B cell (primary cell): ENCODE measurements at regions not wholly inside any gene's neighbourhood (a gene's known extent, or its start where the extent isn't known, plus 50 kb on each side); places are given as distances from the start of the nearest gene placed in this dataset.

Experiments used
- ATAC-seq: fragments of 200-7000 bp; cut with Tn5 transposase; one replicate; pipeline ENCODE4 v1.10.0; 2021; ENCODE audit warnings: low read depth, mild to moderate bottlenecking, moderate number of reproducible peaks, moderate library complexity
- CTCF ChIA-PET: fragments of 350-600 bp; sonication (Branson Sonifier 250); formaldehyde crosslinking; loops from one replicate; lab custom pipeline; 2021; ENCODE audit warnings: antibody characterized with exemption, inconsistent platforms; lab: Charles Lee
- POLR2A ChIA-PET: fragments of 350-600 bp; sonication (Branson Sonifier 250); formaldehyde crosslinking; loops from one replicate; lab custom pipeline; 2021; ENCODE audit warnings: antibody characterized with exemption; lab: Charles Lee
- DNase-seq: peaks from one replicate; pipeline ENCODE4 v3.0.0; 2013
- H2AFZ ChIP-seq: 2 replicates; pipeline ENCODE4 v1.6.1; 2012; ENCODE audit warnings: mild to moderate bottlenecking, low read depth, low read length; ENCODE audit not compliant: insufficient read depth, poor library complexity, severe bottlenecking
- H3K27ac ChIP-seq, 2 donors: 1 replicate in 1 of 2; 2 replicates in 1 of 2; pipeline ENCODE4 v1.5.1; 2012 to 2013; ENCODE audit warnings: low read length in 2 of 2, mild to moderate bottlenecking in 2 of 2, moderate library complexity in 1 of 2
- H3K27me3 ChIP-seq, 4 experiments: fragments of 200-600 bp in 1 of 4; sonication (generic) in 1 of 4; replicated peaks in 1 of 4; 1 replicate in 2 of 4; 2 replicates in 2 of 4; pipeline versions ENCODE4 v1.6.1 to v1.7.0; 2013 to 2016; ENCODE audit warnings: low read length in 3 of 4, mild to moderate bottlenecking in 2 of 4, mixed read lengths in 1 of 4, moderate library complexity in 1 of 4; ENCODE audit not compliant: insufficient read depth in 4 of 4, control insufficient read depth in 3 of 4; ENCODE audit errors: control extremely low read depth in 1 of 4
- H3K36me3 ChIP-seq, 2 experiments: replicated peaks in 1 of 2; 1 replicate in 1 of 2; 2 replicates in 1 of 2; pipeline versions ENCODE4 v1.6.1 to v1.7.1; 2013; ENCODE audit warnings: low read length in 1 of 2; ENCODE audit not compliant: insufficient read depth in 2 of 2, control insufficient read depth in 1 of 2; ENCODE audit errors: control extremely low read depth in 1 of 2, extremely low read depth in 1 of 2
- H3K4me1 ChIP-seq, 2 donors: fragments of 200-600 bp in 1 of 2; sonication (generic) in 1 of 2; 1 replicate in 1 of 2; 2 replicates in 1 of 2; pipeline versions ENCODE4 v1.5.1 to v1.6.1; 2013 to 2017; ENCODE audit warnings: low read length in 2 of 2; ENCODE audit not compliant: control insufficient read depth in 2 of 2, insufficient read depth in 2 of 2
- H3K4me2 ChIP-seq: replicated peaks from 2 replicates; pipeline ENCODE3; 2012; ENCODE audit warnings: mild to moderate bottlenecking, low read depth, low read length; ENCODE audit not compliant: poor library complexity, severe bottlenecking
- H3K4me3 ChIP-seq, 5 experiments: fragments of 200-600 bp in 1 of 5; sonication (generic) in 1 of 5; 1 replicate in 3 of 5; 2 replicates in 2 of 5; pipeline versions ENCODE4 v1.5.1 to v1.7.0; 2011 to 2016; ENCODE audit warnings: low read length in 4 of 5, mild to moderate bottlenecking in 4 of 5, low read depth in 2 of 5, control low read depth in 1 of 5, moderate library complexity in 1 of 5; ENCODE audit not compliant: insufficient read depth in 1 of 5; ENCODE audit errors: control extremely low read depth in 1 of 5, extremely low read depth in 1 of 5
- H3K79me2 ChIP-seq: fragments of 200-600 bp; sonication (generic); one replicate; pipeline ENCODE4 v1.6.0; 2016; ENCODE audit warnings: low read length; ENCODE audit not compliant: control insufficient read depth, insufficient read depth
- H3K9ac ChIP-seq: fragments of 200-600 bp; sonication (generic); 2 replicates; pipeline ENCODE4 v1.6.1; 2017; ENCODE audit warnings: mild to moderate bottlenecking, low read length, moderate library complexity
- H3K9me3 ChIP-seq, 3 donors: one replicate each; pipeline versions ENCODE4 v1.6.1 to v1.7.1; 2013; ENCODE audit warnings: low read length in 2 of 3; ENCODE audit not compliant: control insufficient read depth in 2 of 3, insufficient read depth in 1 of 3; ENCODE audit errors: control extremely low read depth in 1 of 3
- H4K20me1 ChIP-seq: 2 replicates; pipeline ENCODE4 v1.6.0; 2012; ENCODE audit warnings: mild to moderate bottlenecking, low read length; ENCODE audit not compliant: insufficient read depth, control insufficient read depth, poor library complexity, severe bottlenecking
- H3K27ac Mint-ChIP-seq: one replicate; pipeline ENCODE4 v1.8.0; 2021; ENCODE audit warnings: mixed read lengths
- H3K27me3 Mint-ChIP-seq: one replicate; pipeline ENCODE4 v1.8.0; 2021; ENCODE audit warnings: mixed read lengths
- H3K4me1 Mint-ChIP-seq: one replicate; pipeline ENCODE4 v1.8.0; 2021; ENCODE audit warnings: mixed read lengths
- H3K4me3 Mint-ChIP-seq: one replicate; pipeline ENCODE4 v1.8.0; 2021; ENCODE audit warnings: mixed read lengths
- H3K9me3 Mint-ChIP-seq: one replicate; pipeline ENCODE4 v1.8.0; 2022; ENCODE audit warnings: mixed read lengths; ENCODE audit not compliant: insufficient read depth
- EZH2 ChIP-seq: IDR thresholded peaks from 2 replicates; pipeline ENCODE4 v1.6.1; 2012; ENCODE audit warnings: borderline replicate concordance, low read depth, mild to moderate bottlenecking, moderate library complexity, low read length; ENCODE audit not compliant: insufficient read depth, poor library complexity, severe bottlenecking
- WGBS: methylation state at CpG from one replicate; pipeline ENCODE4 v1.1.5; 2013; ENCODE audit warnings: missing lambda C conversion rate; ENCODE audit not compliant: insufficient coverage; 5-methylcytosine and 5-hydroxymethylcytosine counted together
- intact Hi-C: fragments of 100-400 bp; cut with micrococcal nuclease; formaldehyde crosslinking; loops from one replicate; pipeline ENCODE4 v1.10.0; 2022
- TF ChIP-seq, protein P1 (sequence below): fragments of 200-600 bp; IDR thresholded peaks from one replicate; pipeline ENCODE4 v1.8.0; 2022; ENCODE audit warnings: antibody characterized with exemption, mild to moderate bottlenecking

DNA sequence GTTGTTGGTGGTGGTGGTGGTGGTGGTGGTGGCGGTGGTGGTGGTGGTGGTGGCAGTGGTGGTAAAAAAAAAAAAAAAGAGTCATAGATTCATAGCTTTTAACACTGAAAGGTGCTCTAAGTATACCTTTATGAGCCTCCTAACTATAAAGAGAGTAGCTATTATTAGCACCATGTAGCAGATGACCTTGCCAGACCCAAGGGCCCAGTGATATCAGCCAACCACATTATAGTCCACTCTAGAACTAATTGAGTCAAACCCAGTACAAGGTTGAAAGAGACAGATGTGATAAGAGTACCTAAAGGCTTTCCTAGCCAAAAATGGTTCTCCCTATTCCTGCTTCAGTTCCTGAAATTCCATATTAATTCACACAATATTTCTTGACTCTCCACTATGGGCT is 245.3 kb downstream of the HACE1 start:
- Histone ChIP-seq H4K20me1 (no peaks in the 10 kb centered on the region), H3K79me2 (no peaks in the 10 kb centered on the region), H3K27me3 (no peaks in the 10 kb centered on the region), H3K9me3 (no peaks in the 10 kb centered on the region), H3K27ac (no peak overlapping the region), H3K4me1 (no peaks in the 10 kb centered on the region), H3K9ac (no peak overlapping the region), H3K4me2 (no peak overlapping the region), H3K36me3 (no peaks in the 10 kb centered on the region), H2AFZ (no peak overlapping the region), H3K4me3 (no peak overlapping the region)
- Mint-ChIP-seq H3K27me3 (no peaks in the 10 kb centered on the region), H3K9me3 (no peaks in the 10 kb centered on the region), H3K4me3 (no peak overlapping the region), H3K27ac (no peak overlapping the region), H3K4me1 (no peaks in the 10 kb centered on the region)
- WGBS: no CpG with 5 or more reads among the region's 1 CpG
- POLR2A ChIA-PET: no interaction called here
- no peak for DNase-seq
- TF ChIP-seq EZH2: no peak
- TF ChIP-seq, protein P1, sequence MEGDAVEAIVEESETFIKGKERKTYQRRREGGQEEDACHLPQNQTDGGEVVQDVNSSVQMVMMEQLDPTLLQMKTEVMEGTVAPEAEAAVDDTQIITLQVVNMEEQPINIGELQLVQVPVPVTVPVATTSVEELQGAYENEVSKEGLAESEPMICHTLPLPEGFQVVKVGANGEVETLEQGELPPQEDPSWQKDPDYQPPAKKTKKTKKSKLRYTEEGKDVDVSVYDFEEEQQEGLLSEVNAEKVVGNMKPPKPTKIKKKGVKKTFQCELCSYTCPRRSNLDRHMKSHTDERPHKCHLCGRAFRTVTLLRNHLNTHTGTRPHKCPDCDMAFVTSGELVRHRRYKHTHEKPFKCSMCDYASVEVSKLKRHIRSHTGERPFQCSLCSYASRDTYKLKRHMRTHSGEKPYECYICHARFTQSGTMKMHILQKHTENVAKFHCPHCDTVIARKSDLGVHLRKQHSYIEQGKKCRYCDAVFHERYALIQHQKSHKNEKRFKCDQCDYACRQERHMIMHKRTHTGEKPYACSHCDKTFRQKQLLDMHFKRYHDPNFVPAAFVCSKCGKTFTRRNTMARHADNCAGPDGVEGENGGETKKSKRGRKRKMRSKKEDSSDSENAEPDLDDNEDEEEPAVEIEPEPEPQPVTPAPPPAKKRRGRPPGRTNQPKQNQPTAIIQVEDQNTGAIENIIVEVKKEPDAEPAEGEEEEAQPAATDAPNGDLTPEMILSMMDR: no peak
- intact Hi-C loops: no loop called here
- ATAC-seq: no peak
- CTCF ChIA-PET: no interaction called here

DNA sequence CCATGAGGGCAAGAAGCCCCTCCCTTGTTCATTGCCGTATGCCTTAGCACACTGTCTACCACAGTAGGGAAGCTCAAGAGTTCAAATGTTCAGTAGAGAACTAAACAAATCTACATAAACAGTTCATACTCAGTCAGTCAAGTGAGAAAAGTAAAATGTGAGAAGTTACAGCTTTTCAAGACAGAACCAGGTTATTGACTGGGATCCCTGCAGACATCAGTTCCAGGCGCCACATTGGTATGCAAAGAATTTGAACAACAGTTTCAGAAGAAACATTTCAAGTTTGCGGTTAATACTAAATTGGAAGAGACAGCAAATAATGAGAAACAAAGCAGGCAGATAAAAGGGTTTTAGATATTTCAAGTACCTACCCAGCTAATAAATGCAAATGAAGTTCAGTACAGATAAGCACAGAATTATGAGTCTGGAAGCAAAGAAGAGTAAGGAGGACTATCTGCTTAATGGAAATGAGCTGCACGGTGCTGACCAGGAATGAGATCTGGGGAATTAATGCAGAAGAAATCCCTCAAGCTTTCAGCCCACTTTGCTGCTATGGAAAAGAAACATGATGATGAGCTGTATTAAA is 246.2 kb downstream of the HACE1 start:
- no peaks in the 10 kb centered on the region for H4K20me1 ChIP-seq
- H3K4me2 ChIP-seq: no peak overlapping the region
- H3K9ac ChIP-seq: no peak overlapping the region
- H3K27me3 Mint-ChIP-seq: peaks cover 3% of the 10 kb centered on the region
- ChIA-PET POLR2A (no interaction called here), CTCF (no interaction called here)
- H2AFZ ChIP-seq: no peak overlapping the region
- TF ChIP-seq, protein P1: no peak
- TF ChIP-seq EZH2: no peak
- H3K27ac ChIP-seq: no peak overlapping the region
- H3K9me3 Mint-ChIP-seq: no peaks in the 10 kb centered on the region
- no peak overlapping the region for H3K4me3 Mint-ChIP-seq
- H3K4me1 Mint-ChIP-seq: no peaks in the 10 kb centered on the region
- intact Hi-C loops: no loop called here
- DNase-seq: no peak
- H3K4me3 ChIP-seq: no peak overlapping the region
- H3K27me3 ChIP-seq: no peaks in the 10 kb centered on the region
- no peaks in the 10 kb centered on the region for H3K36me3 ChIP-seq
- H3K79me2 ChIP-seq: no peaks in the 10 kb centered on the region
- ATAC-seq: no peak
- no peaks in the 10 kb centered on the region for H3K4me1 ChIP-seq
- no peaks in the 10 kb centered on the region for H3K9me3 ChIP-seq
- WGBS: 88% methylated on average over 1 of the region's 4 CpGs
- no peak overlapping the region for H3K27ac Mint-ChIP-seq
